Thymus (tissue), 11 donors: ENCODE measurements at regions not wholly inside any gene's neighbourhood (a gene's known extent, or its start where the extent isn't known, plus 50 kb on each side); places are given as distances from the start of the nearest gene placed in this dataset.

ENCODE experiments used
- DNase-seq, 9 donors: peaks; one replicate each; pipeline ENCODE4 v3.0.0-alpha.2; 2013; ENCODE audit warnings: low spot score in 9 of 9, low read depth in 6 of 9, missing footprints in 1 of 9
- H3K27ac ChIP-seq, 2 donors: one replicate each; pipeline ENCODE4 v1.5.1; 2013; ENCODE audit warnings: control low read depth in 1 of 2, low read depth in 1 of 2, low read length in 1 of 2, mild to moderate bottlenecking in 1 of 2, moderate library complexity in 1 of 2
- H3K27me3 ChIP-seq, 2 donors: one replicate each; pipeline ENCODE4 v1.5.1; 2013; ENCODE audit warnings: low read length in 1 of 2; ENCODE audit not compliant: control insufficient read depth in 2 of 2, insufficient read depth in 1 of 2
- H3K36me3 ChIP-seq, 2 donors: one replicate each; pipeline ENCODE4 v1.5.1; 2013; ENCODE audit warnings: low read length in 1 of 2, mild to moderate bottlenecking in 1 of 2, moderate library complexity in 1 of 2; ENCODE audit not compliant: control insufficient read depth in 2 of 2, insufficient read depth in 2 of 2
- H3K4me1 ChIP-seq, 2 donors: one replicate each; pipeline ENCODE4 v1.5.1; 2013; ENCODE audit warnings: low read length in 2 of 2; ENCODE audit not compliant: control insufficient read depth in 2 of 2, insufficient read depth in 2 of 2
- H3K4me3 ChIP-seq, 2 donors: one replicate each; pipeline ENCODE4 v1.5.1; 2013; ENCODE audit warnings: low read length in 2 of 2, control low read depth in 1 of 2, mild to moderate bottlenecking in 1 of 2
- H3K9me3 ChIP-seq, 2 donors: one replicate each; pipeline ENCODE4 v1.5.1; 2013; ENCODE audit warnings: low read length in 1 of 2, mild to moderate bottlenecking in 1 of 2; ENCODE audit not compliant: control insufficient read depth in 2 of 2, insufficient read depth in 1 of 2
- WGBS: extraction: QIAGEN DNeasy Blood & Tissue Kit; methylation state at CpG from one replicate; pipeline ENCODE4 v1.1.7; 2013; 5-methylcytosine and 5-hydroxymethylcytosine counted together
- donor health status: healthy.

GRCh38 chr12:89134213-89134770 lies 218.0 kb downstream of the DUSP6 start:
- no peak overlapping the region for H3K4me3 ChIP-seq
- H3K36me3 ChIP-seq, result no peaks in the 10 kb centered on the region
- no peaks in the 10 kb centered on the region for H3K9me3 ChIP-seq
- no peak for DNase-seq
- H3K27ac ChIP-seq, result no peak overlapping the region
- WGBS, result 93% methylated on average over 3 of the region's 3 CpGs
- H3K4me1 ChIP-seq, result no peaks in the 10 kb centered on the region
- no peaks in the 10 kb centered on the region for H3K27me3 ChIP-seq

GRCh38 chr12:89129167-89129870 lies 223.0 kb downstream of the DUSP6 start:
- DNase-seq, result peak in 1 of 9 donors; percentile 4
- Histone ChIP-seq H3K4me1 (no peaks in the 10 kb centered on the region), H3K9me3 (no peaks in the 10 kb centered on the region), H3K27ac (no peak overlapping the region), H3K4me3 (no peak overlapping the region), H3K27me3 (no peaks in the 10 kb centered on the region), H3K36me3 (no peaks in the 10 kb centered on the region)
- 95% methylated on average over 3 of the region's 3 CpGs for WGBS

GRCh38 chr12:89126712-89127111 lies 225.6 kb downstream of the DUSP6 start:
- Histone ChIP-seq H3K9me3 (no peaks in the 10 kb centered on the region), H3K4me3 (no peak overlapping the region), H3K27ac (no peak overlapping the region), H3K4me1 (no peaks in the 10 kb centered on the region), H3K36me3 (no peaks in the 10 kb centered on the region), H3K27me3 (no peaks in the 10 kb centered on the region)
- WGBS, result 93% methylated on average over 3 of the region's 3 CpGs
- no peak for DNase-seq

GRCh38 chr12:89122852-89123251 lies 229.4 kb downstream of the DUSP6 start:
- Histone ChIP-seq H3K4me3 (no peak overlapping the region), H3K36me3 (no peaks in the 10 kb centered on the region), H3K4me1 (no peaks in the 10 kb centered on the region), H3K9me3 (no peaks in the 10 kb centered on the region), H3K27me3 (no peaks in the 10 kb centered on the region), H3K27ac (no peak overlapping the region)
- WGBS, result 98% methylated on average over 1 of the region's 1 CpG
- DNase-seq, result no peak

GRCh38 chr12:89117448-89118034 lies 234.8 kb downstream of the DUSP6 start:
- Histone ChIP-seq H3K4me3 (no peak overlapping the region), H3K36me3 (no peaks in the 10 kb centered on the region), H3K4me1 (peaks cover 0 to 5% of the 10 kb centered on the region in 2 donors), H3K9me3 (no peaks in the 10 kb centered on the region), H3K27ac (no peak overlapping the region), H3K27me3 (no peaks in the 10 kb centered on the region)
- 24% methylated on average over 2 of the region's 2 CpGs for WGBS
- DNase-seq, result no peak

GRCh38 chr12:89111964-89112363 lies 240.3 kb downstream of the DUSP6 start:
- Histone ChIP-seq H3K4me3 (no peak overlapping the region), H3K9me3 (no peaks in the 10 kb centered on the region), H3K27ac (no peak overlapping the region), H3K4me1 (no peaks in the 10 kb centered on the region), H3K27me3 (no peaks in the 10 kb centered on the region), H3K36me3 (no peaks in the 10 kb centered on the region)
- no peak for DNase-seq
- 99% methylated on average over 2 of the region's 2 CpGs for WGBS

GRCh38 chr12:89108265-89108664 lies 244.0 kb downstream of the DUSP6 start:
- Histone ChIP-seq H3K27ac (no peak overlapping the region), H3K9me3 (no peaks in the 10 kb centered on the region), H3K4me1 (no peaks in the 10 kb centered on the region), H3K27me3 (no peaks in the 10 kb centered on the region), H3K4me3 (no peak overlapping the region), H3K36me3 (no peaks in the 10 kb centered on the region)
- DNase-seq, result no peak
- WGBS, result 98% methylated on average over 2 of the region's 2 CpGs

GRCh38 chr12:89106950-89107349 lies 245.4 kb downstream of the DUSP6 start:
- WGBS, result 95% methylated on average over 5 of the region's 5 CpGs
- H3K27me3 ChIP-seq, result no peaks in the 10 kb centered on the region
- H3K36me3 ChIP-seq, result no peaks in the 10 kb centered on the region
- H3K4me3 ChIP-seq, result no peak overlapping the region
- DNase-seq, result no peak
- H3K4me1 ChIP-seq, result no peaks in the 10 kb centered on the region
- no peak overlapping the region for H3K27ac ChIP-seq
- H3K9me3 ChIP-seq, result no peaks in the 10 kb centered on the region

GRCh38 chr12:89105243-89105642 lies 247.1 kb downstream of the DUSP6 start:
- DNase-seq, result no peak
- Histone ChIP-seq H3K27me3 (no peaks in the 10 kb centered on the region), H3K9me3 (no peaks in the 10 kb centered on the region), H3K36me3 (no peaks in the 10 kb centered on the region), H3K4me1 (peaks cover 3 to 6% of the 10 kb centered on the region in 2 donors), H3K27ac (no peak overlapping the region), H3K4me3 (no peak overlapping the region)
- 96% methylated on average over 1 of the region's 1 CpG for WGBS
